ENCODE measurements at regions not wholly inside any gene's neighbourhood (a gene's known extent, or its start where the extent isn't known, plus 50 kb on each side); places are given as distances from the start of the nearest gene placed in this dataset.

- TF ChIP-seq CTCF (IDR thresholded peaks at IDR 0.05) (no peak), POLR2A (IDR thresholded peaks at IDR 0.05) (no peak)
These were observed 151.5 kb upstream of the PKDCC start for GRCh38 chr2:41896186-41896846.
